ENCODE measurements at regions not wholly inside any gene's neighbourhood (a gene's known extent, or its start where the extent isn't known, plus 50 kb on each side); places are given as distances from the start of the nearest gene placed in this dataset.

GRCh38 chr16:73192232-73192894, 144.4 kb upstream of the ZFHX3 start:
- no peaks in the 10 kb centered on the region for H3K27me3 ChIP-seq (ENCODE audit: low read length)
- ChIA-PET CTCF (no interaction called here), POLR2A (ENCODE audit: unreplicated experiment) (no interaction called here)
- ATAC-seq (no peak), DNase-seq (no peak)
- no peaks in the 10 kb centered on the region for H3K9me3 ChIP-seq (ENCODE audit: low read length)
- BruUV-seq (replicated peaks), result no TSS peak
- no peak overlapping the region for H3K4me3 ChIP-seq (ENCODE audit: low read length)
- H3K4me2 ChIP-seq (ENCODE audit: low read length), result no peak overlapping the region
- H3F3A ChIP-seq (ENCODE audit: low read length, unreplicated experiment), result no peaks in the 10 kb centered on the region
- H3K4me1 ChIP-seq (ENCODE audit: insufficient read depth, low read length), result no peaks in the 10 kb centered on the region
- intact Hi-C loops (cut with micrococcal nuclease), result no loop called here
- H3K9ac ChIP-seq (ENCODE audit: low read length), result no peak overlapping the region
- H3K79me2 ChIP-seq (ENCODE audit: low read length), result no peaks in the 10 kb centered on the region
- H3K9me2 ChIP-seq (replicated peaks; ENCODE audit: low read length), result no peaks in the 10 kb centered on the region
- H2AFZ ChIP-seq (ENCODE audit: low read length), result no peak overlapping the region
- TF ChIP-seq EZH2 (IDR thresholded peaks at IDR 0.05; ENCODE audit: low read length, unreplicated experiment) (no peak), CTCF (conservative IDR thresholded peaks at IDR 0.05; ENCODE audit: low read depth, low read length) (no peak), EZH2phosphoT487 (IDR thresholded peaks at IDR 0.05; ENCODE audit: borderline replicate concordance, low read length) (no peak)
- no peak overlapping the region for H3K27ac ChIP-seq (ENCODE audit: low read length)
- H3K36me3 ChIP-seq (ENCODE audit: low read depth, low read length), result no peaks in the 10 kb centered on the region
- H4K20me1 ChIP-seq (ENCODE audit: low read length), result no peaks in the 10 kb centered on the region

- H3K9me2 ChIP-seq (replicated peaks; ENCODE audit: low read length), result no peaks in the 10 kb centered on the region
- no peaks in the 10 kb centered on the region for H3F3A ChIP-seq (ENCODE audit: low read length, unreplicated experiment)
- BruUV-seq (replicated peaks), result no TSS peak
- intact Hi-C loops (cut with micrococcal nuclease), result no loop called here
- H3K9ac ChIP-seq (ENCODE audit: low read length), result no peak overlapping the region
- CTCF ChIA-PET, result no interaction called here
- no peak overlapping the region for H2AFZ ChIP-seq (ENCODE audit: low read length)
- no peaks in the 10 kb centered on the region for H3K9me3 ChIP-seq (ENCODE audit: low read length)
- DNase-seq, result no peak
- H3K4me3 ChIP-seq (ENCODE audit: low read length), result no peak overlapping the region
- TF ChIP-seq CTCF (conservative IDR thresholded peaks at IDR 0.05; ENCODE audit: low read depth, low read length), result no peak
- no peak for TF ChIP-seq EZH2 (IDR thresholded peaks at IDR 0.05; ENCODE audit: low read length, unreplicated experiment)
- TF ChIP-seq EZH2phosphoT487 (IDR thresholded peaks at IDR 0.05; ENCODE audit: borderline replicate concordance, low read length), result no peak
- no peak for ATAC-seq
- no peaks in the 10 kb centered on the region for H4K20me1 ChIP-seq (ENCODE audit: low read length)
- POLR2A ChIA-PET (ENCODE audit: unreplicated experiment), result no interaction called here
- H3K4me1 ChIP-seq (ENCODE audit: insufficient read depth, low read length), result no peaks in the 10 kb centered on the region
- H3K79me2 ChIP-seq (ENCODE audit: low read length), result no peaks in the 10 kb centered on the region
- H3K4me2 ChIP-seq (ENCODE audit: low read length), result no peak overlapping the region
- no peaks in the 10 kb centered on the region for H3K36me3 ChIP-seq (ENCODE audit: low read depth, low read length)
- no peaks in the 10 kb centered on the region for H3K27me3 ChIP-seq (ENCODE audit: low read length)
- H3K27ac ChIP-seq (ENCODE audit: low read length), result no peak overlapping the region
These were observed 143.7 kb upstream of the ZFHX3 start for GRCh38 chr16:73191660-73192046.

GRCh38 chr16:73190688-73191659, 143.0 kb upstream of the ZFHX3 start:
- intact Hi-C loops (cut with micrococcal nuclease), result no loop called here
- Histone ChIP-seq H3K9me3 (ENCODE audit: low read length) (no peaks in the 10 kb centered on the region), H3K4me2 (ENCODE audit: low read length) (no peak overlapping the region), H3K9ac (ENCODE audit: low read length) (no peak overlapping the region), H2AFZ (ENCODE audit: low read length) (no peak overlapping the region), H3K4me3 (ENCODE audit: low read length) (no peak overlapping the region), H3K79me2 (ENCODE audit: low read length) (no peaks in the 10 kb centered on the region), H3K4me1 (ENCODE audit: insufficient read depth, low read length) (no peaks in the 10 kb centered on the region), H3K27me3 (ENCODE audit: low read length) (no peaks in the 10 kb centered on the region), H3F3A (ENCODE audit: low read length, unreplicated experiment) (no peaks in the 10 kb centered on the region), H3K36me3 (ENCODE audit: low read depth, low read length) (no peaks in the 10 kb centered on the region), H3K27ac (ENCODE audit: low read length) (no peak overlapping the region), H4K20me1 (ENCODE audit: low read length) (no peaks in the 10 kb centered on the region), H3K9me2 (replicated peaks; ENCODE audit: low read length) (no peaks in the 10 kb centered on the region)
- no peak for ATAC-seq
- BruUV-seq (replicated peaks), result no TSS peak
- no peak for DNase-seq
- no peak for TF ChIP-seq EZH2 (IDR thresholded peaks at IDR 0.05; ENCODE audit: low read length, unreplicated experiment)
- TF ChIP-seq EZH2phosphoT487 (IDR thresholded peaks at IDR 0.05; ENCODE audit: borderline replicate concordance, low read length), result no peak
- TF ChIP-seq CTCF (conservative IDR thresholded peaks at IDR 0.05; ENCODE audit: low read depth, low read length), result no peak
- ChIA-PET POLR2A (ENCODE audit: unreplicated experiment) (no interaction called here), CTCF (no interaction called here)

Data from PC-3 (cell line).